Endodermal cell (in vitro differentiated cells): ENCODE measurements at regions not wholly inside any gene's neighbourhood (a gene's known extent, or its start where the extent isn't known, plus 50 kb on each side); places are given as distances from the start of the nearest gene placed in this dataset.

Experiments
- DNase-seq: peaks from one replicate; pipeline ENCODE4 v3.0.0-alpha.2; 2017
- H3K27ac ChIP-seq: 2 replicates; pipeline ENCODE4 v1.5.1; 2013; ENCODE audit warnings: mild to moderate bottlenecking, low read depth, low read length, moderate library complexity
- H3K27me3 ChIP-seq: 2 replicates; pipeline ENCODE4 v1.6.1; 2013; ENCODE audit warnings: mild to moderate bottlenecking, low read length, moderate library complexity; ENCODE audit not compliant: insufficient read depth, control insufficient read depth, poor library complexity, severe bottlenecking
- H3K36me3 ChIP-seq: 2 replicates; pipeline ENCODE4 v1.7.0; 2013; ENCODE audit warnings: mild to moderate bottlenecking, low read length, moderate library complexity; ENCODE audit not compliant: control insufficient read depth, insufficient read depth
- H3K4me1 ChIP-seq: one replicate; pipeline ENCODE4 v1.7.0; 2013; ENCODE audit warnings: low read length; ENCODE audit not compliant: control insufficient read depth, insufficient read depth
- H3K4me3 ChIP-seq: 2 replicates; pipeline ENCODE4 v1.5.1; 2013; ENCODE audit warnings: mild to moderate bottlenecking, low read length, moderate library complexity
- H3K9ac ChIP-seq: 2 replicates; pipeline ENCODE4 v1.6.1; 2013; ENCODE audit warnings: mild to moderate bottlenecking, low read length, moderate library complexity; ENCODE audit not compliant: poor library complexity, severe bottlenecking; ENCODE audit errors: extremely low read depth
- H3K9me3 ChIP-seq: 2 replicates; pipeline ENCODE4 v1.6.1; 2013; ENCODE audit warnings: mild to moderate bottlenecking, low read length, moderate library complexity; ENCODE audit not compliant: control insufficient read depth
- H3K27ac Mint-ChIP-seq: 2 replicates; pipeline ENCODE4 v1.8.0; 2020; ENCODE audit warnings: mixed read lengths
- H3K27me3 Mint-ChIP-seq: 2 replicates; pipeline ENCODE4 v1.8.0; 2021; ENCODE audit warnings: mild to moderate bottlenecking, mixed read lengths; ENCODE audit not compliant: insufficient read depth
- H3K36me3 Mint-ChIP-seq: 2 replicates; pipeline ENCODE4 v1.8.0; 2020; ENCODE audit warnings: low read depth, mixed read lengths
- H3K4me1 Mint-ChIP-seq: 2 replicates; pipeline ENCODE4 v1.8.0; 2020; ENCODE audit warnings: mixed read lengths
- H3K4me3 Mint-ChIP-seq: 2 replicates; pipeline ENCODE4 v1.8.0; 2020; ENCODE audit warnings: mild to moderate bottlenecking, moderate library complexity, mixed read lengths
- H3K9me3 Mint-ChIP-seq: 2 replicates; pipeline ENCODE4 v1.8.0; 2020; ENCODE audit warnings: mild to moderate bottlenecking, mixed read lengths
- CTCF ChIP-seq: fragments of 200-600 bp; sonication (generic); conservative IDR thresholded peaks from 2 replicates; pipeline ENCODE4 v1.5.0; 2021; ENCODE audit warnings: antibody characterized with exemption, mild to moderate bottlenecking
- WGBS, 2 experiments: methylation state at CpG; one replicate each; pipeline versions ENCODE4 v1.1.5 to v1.1.7; 2013; ENCODE audit warnings: missing lambda C conversion rate in 2 of 2, mixed read lengths in 1 of 2; ENCODE audit not compliant: insufficient coverage in 1 of 2, insufficient read length in 1 of 2; 5-methylcytosine and 5-hydroxymethylcytosine counted together

- H3K9ac ChIP-seq, result no peak overlapping the region
- Mint-ChIP-seq H3K9me3 (peaks cover 7% of the 10 kb centered on the region), H3K4me3 (no peak overlapping the region), H3K36me3 (no peaks in the 10 kb centered on the region), H3K27ac (no peak overlapping the region), H3K27me3 (no peaks in the 10 kb centered on the region), H3K4me1 (no peaks in the 10 kb centered on the region)
- no peak for DNase-seq
- 80 to 93% methylated on average over 1 of the region's 1 CpG for WGBS, 2 experiments
- no peak overlapping the region for H3K27ac ChIP-seq
- no peaks in the 10 kb centered on the region for H3K27me3 ChIP-seq
- H3K9me3 ChIP-seq, result no peaks in the 10 kb centered on the region
- no peaks in the 10 kb centered on the region for H3K36me3 ChIP-seq
- TF ChIP-seq CTCF, result no peak
- H3K4me3 ChIP-seq, result no peak overlapping the region
- no peaks in the 10 kb centered on the region for H3K4me1 ChIP-seq
These were observed 59.9 kb upstream of the IL2 start for GRCh38 chr4:122516376-122516775.

- no peaks in the 10 kb centered on the region for H3K36me3 ChIP-seq
- H3K9me3 ChIP-seq, result no peaks in the 10 kb centered on the region
- Mint-ChIP-seq H3K36me3 (no peaks in the 10 kb centered on the region), H3K4me1 (no peaks in the 10 kb centered on the region), H3K9me3 (peaks cover 4% of the 10 kb centered on the region), H3K4me3 (no peak overlapping the region), H3K27me3 (no peaks in the 10 kb centered on the region), H3K27ac (no peak overlapping the region)
- DNase-seq, result no peak
- 80 to 86% methylated on average over 1 to 2 of the region's 3 CpGs for WGBS, 2 experiments
- no peak overlapping the region for H3K4me3 ChIP-seq
- no peak for TF ChIP-seq CTCF
- no peaks in the 10 kb centered on the region for H3K27me3 ChIP-seq
- no peak overlapping the region for H3K27ac ChIP-seq
- no peak overlapping the region for H3K9ac ChIP-seq
- H3K4me1 ChIP-seq, result no peaks in the 10 kb centered on the region
These were observed 58.1 kb upstream of the IL2 start for GRCh38 chr4:122514671-122515070.

- Mint-ChIP-seq H3K4me1 (peaks cover 9% of the 10 kb centered on the region), H3K36me3 (no peaks in the 10 kb centered on the region), H3K9me3 (no peaks in the 10 kb centered on the region), H3K4me3 (no peak overlapping the region), H3K27ac (no peak overlapping the region), H3K27me3 (no peaks in the 10 kb centered on the region)
- Histone ChIP-seq H3K27ac (no peak overlapping the region), H3K4me3 (no peak overlapping the region), H3K36me3 (no peaks in the 10 kb centered on the region), H3K9me3 (no peaks in the 10 kb centered on the region), H3K27me3 (no peaks in the 10 kb centered on the region), H3K9ac (no peak overlapping the region), H3K4me1 (no peaks in the 10 kb centered on the region)
- DNase-seq, result no peak
- no peak for TF ChIP-seq CTCF
These were observed 55.9 kb upstream of the IL2 start for GRCh38 chr4:122512430-122512829.
